Gastroesophageal sphincter (tissue), 3 donors: ENCODE measurements at regions not wholly inside any gene's neighbourhood (a gene's known extent, or its start where the extent isn't known, plus 50 kb on each side); places are given as distances from the start of the nearest gene placed in this dataset.

ENCODE experiments used
- CTCF ChIP-seq, 4 experiments: fragments of 200-600 bp in 2 of 4; fragments of 450-650 bp in 2 of 4; sonication (generic) in 1 of 4; IDR thresholded peaks; one replicate each; pipeline ENCODE4 v1.5.1; 2017 to 2019; ENCODE audit warnings: antibody characterized with exemption in 4 of 4, mild to moderate bottlenecking in 2 of 4, moderate library complexity in 2 of 4
- EP300 ChIP-seq: sonication (generic); formaldehyde crosslinking; IDR thresholded peaks from one replicate; pipeline ENCODE4 v1.6.1; 2017; ENCODE audit warnings: antibody characterized with exemption, mild to moderate bottlenecking
- POLR2AphosphoS5 ChIP-seq: sonication (generic); formaldehyde crosslinking; IDR thresholded peaks from one replicate; pipeline ENCODE4 v1.6.1; 2017; ENCODE audit warnings: antibody characterized with exemption

GRCh38 chr7:49325571-49325970 is 401.2 kb downstream of the CDC14C start:
- no peak for TF ChIP-seq POLR2AphosphoS5
- no peak for TF ChIP-seq CTCF (IDR thresholded peaks at IDR 0.05)
- TF ChIP-seq EP300 = no peak
